ENCODE measurements at regions not wholly inside any gene's neighbourhood (a gene's known extent, or its start where the extent isn't known, plus 50 kb on each side); places are given as distances from the start of the nearest gene placed in this dataset.
"Not testable (repeated sequence)": the region's sequence is repeated elsewhere in the genome, so short reads cannot be mapped to it uniquely, and the experiment has no call there.

DNA sequence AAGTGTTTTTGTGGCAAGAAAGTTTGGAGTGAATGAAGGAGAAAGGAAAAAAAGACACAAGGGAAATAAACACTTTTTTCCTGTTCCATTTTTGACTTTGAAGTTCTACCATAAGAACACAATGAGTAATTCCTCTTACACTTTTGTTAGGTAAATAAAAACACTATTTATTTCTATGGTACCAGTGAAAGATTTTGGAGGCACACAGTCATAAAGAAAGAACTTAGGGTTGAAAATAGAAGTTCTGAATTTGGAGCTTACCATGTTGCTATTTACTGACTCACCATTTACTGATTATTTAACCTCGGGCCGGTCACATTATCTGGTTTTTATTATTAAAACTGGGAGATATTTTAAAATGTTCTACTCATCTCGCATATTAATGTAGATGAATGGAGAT is 367.8 kb downstream of the TLE1 start:
- no peak for DNase-seq

DNA sequence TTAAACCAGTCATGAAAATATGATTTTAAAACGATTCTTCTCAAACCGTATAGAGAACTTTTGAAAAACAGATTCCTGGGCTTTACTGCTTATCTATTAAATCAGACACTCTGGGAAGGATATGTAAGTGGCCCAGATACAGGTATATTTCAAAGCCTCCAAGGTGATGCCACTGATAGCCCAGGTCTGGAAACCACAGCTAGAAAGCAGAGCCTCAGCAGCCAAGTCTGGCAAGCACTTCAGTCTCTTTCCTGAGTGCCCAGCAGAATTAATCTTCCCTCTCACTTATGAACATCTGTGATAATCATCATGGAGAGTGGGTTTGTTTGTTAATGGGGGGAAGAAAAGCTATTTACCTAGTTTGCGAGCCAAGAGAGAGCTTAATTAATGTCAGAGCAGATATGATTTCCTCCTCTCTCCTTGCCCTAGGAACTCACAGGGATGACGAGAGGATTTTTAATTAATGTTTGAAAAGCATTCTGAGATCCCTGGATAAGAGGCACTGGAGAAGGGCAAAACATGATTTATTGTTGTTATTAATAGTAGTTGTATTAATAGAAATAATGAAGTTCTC is 368.4 kb downstream of the TLE1 start:
- no peak for DNase-seq

DNA sequence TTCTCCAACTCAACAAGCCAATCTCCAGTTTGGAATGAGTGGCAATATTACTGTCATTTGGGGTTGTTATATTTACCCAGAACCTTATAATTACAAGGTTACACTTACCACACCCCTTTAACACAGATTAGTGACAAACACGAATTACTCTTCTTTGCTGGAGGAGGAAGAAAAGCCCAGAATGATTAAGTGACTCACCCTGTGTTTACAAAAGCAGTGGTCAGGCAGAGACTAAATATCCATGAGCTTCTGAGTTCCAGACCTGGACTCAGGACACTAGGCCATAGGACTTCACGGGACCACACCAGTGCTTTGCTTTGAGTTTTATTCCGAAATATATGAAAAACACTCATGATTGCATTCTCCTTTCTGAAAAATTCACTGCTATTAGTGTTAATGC is 370.8 kb downstream of the TLE1 start:
- no peak for DNase-seq

DNA sequence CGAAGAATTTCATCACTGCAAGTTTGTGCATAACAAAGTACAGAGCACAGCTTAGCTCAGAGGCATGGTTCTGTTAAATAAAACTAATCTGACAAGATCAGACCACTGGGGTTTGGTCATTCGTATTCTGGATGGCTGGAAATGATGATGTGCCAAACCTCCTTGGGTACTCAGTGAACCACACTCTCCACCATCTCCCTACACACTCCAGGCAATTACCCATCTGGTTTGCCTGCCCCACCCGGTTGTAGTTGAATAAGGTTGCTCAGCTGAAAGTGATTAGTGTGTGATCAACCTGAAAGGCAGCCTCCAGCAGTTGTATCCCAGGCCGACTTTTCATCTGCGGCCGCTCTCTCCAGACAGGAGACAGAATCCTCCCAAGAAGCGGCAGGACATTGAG is 371.4 kb downstream of the TLE1 start:
- DNase-seq: no peak

DNA sequence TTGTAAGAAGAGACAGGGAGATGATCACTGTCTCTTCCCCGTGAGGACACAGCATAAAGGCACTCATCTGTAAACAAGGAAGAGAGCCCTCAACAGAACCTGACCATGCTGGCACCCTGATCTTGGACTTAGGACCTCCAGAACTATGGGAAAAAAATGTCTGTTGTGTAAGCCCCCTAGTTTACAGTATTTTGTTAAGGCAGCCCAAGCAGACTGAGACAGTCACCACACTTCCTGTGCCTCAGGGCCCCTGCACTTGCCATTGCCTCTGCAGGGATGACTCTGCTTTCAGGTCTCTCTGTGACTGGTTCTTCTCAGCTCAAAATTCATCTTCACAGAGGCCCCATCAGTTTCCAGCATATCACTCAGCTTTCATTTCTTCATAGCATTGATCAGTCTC is 372.1 kb downstream of the TLE1 start:
- no peak for DNase-seq

DNA sequence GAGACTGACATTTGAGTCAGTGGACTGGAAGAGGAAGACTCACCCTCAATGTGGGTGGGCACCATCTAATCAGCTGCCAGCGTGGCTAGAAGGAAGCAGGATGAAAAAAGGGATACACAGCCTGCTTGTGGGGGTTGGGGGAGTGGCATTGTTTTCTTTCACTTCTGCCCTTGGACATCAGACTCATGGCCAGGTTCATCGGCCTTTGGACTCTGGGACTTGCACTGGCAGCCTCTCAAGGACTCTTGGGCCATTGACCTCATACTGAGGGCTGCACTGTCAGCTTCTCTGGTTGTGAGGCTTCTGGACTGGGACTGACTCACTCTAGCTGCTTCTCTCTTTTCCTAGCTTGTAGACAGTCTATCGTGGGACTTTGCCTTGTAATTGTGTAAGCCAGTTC is 374.9 kb downstream of the TLE1 start:
- DNase-seq: no peak

- no peak for DNase-seq
These were observed 375.5 kb downstream of the TLE1 start for GRCh38 chr9:81313877-81314276.

- no peak for DNase-seq
These were observed 377.0 kb downstream of the TLE1 start for GRCh38 chr9:81312346-81312745.

GRCh38 chr9:81308404-81308803 is 380.9 kb downstream of the TLE1 start:
- no peak for DNase-seq

DNA sequence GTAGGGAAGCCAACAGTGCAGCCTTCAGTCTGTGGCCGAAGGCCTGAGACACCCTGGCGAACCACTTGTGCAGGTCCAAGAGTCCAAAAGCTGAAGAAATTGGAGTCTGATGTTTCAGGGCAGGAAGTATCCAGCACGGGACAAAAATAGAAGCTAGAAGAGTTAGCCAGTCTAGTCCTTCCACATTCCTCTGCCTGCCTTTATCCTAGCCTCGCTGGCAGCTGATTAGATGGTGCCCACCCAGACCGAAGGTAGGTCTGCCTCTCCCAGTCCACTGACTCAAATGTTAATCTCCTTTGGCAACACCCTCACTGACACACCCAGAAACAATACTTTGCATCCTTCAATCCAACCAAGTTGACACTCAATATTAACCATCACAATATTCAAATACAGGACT is 381.6 kb downstream of the TLE1 start:
- not testable (repeated sequence) for DNase-seq

GRCh38 chr9:81305561-81306182 is 383.7 kb downstream of the TLE1 start:
- no peak for DNase-seq

DNA sequence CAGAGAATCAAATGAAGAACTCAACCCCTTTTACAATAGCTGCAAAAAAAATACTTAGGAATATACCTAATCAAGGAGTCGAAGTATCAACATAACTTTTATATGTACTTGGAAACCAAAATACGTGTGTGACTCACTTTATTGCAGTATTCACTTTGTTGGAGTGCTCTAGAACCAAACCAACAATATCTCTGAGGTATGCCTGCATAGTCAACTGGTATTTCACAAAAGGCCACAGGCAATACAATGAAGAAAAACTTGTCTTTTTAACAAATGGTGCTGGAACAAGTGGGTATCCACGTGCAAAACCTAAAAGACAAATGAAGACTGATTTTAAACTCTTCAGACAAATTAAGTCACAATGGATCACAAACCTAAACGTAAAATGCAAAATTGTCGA is 385.7 kb downstream of the TLE1 start:
- DNase-seq: no peak

- DNase-seq: no peak
These were observed 395.7 kb downstream of the TLE1 start for GRCh38 chr9:81293651-81294050.

- DNase-seq: no peak
These were observed 397.1 kb downstream of the TLE1 start for GRCh38 chr9:81292056-81292805.

- no peak for DNase-seq
These were observed 399.7 kb downstream of the TLE1 start for GRCh38 chr9:81289622-81290021.

GRCh38 chr9:81268048-81268447 is 421.3 kb downstream of the TLE1 start:
- DNase-seq: no peak

GRCh38 chr9:81266674-81267073 is 422.7 kb downstream of the TLE1 start:
- DNase-seq: no peak

DNA sequence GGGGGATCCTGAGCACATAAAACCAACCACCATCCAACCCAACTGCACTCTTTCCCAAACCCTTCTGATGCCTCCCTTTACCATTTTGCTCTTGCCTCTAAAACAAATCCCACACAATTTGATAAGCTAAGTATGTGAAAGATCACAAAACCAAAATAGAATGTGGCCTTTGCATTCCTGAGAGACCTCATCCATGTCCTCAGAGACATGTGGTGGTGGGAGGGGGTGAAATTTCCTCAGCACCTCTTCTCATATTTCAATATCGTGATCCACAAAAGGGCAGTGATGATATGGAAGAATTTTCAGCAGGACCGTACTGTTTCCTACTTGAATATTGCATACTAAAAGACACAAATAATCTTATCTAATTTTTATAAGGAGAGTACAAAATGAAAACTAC is 423.3 kb downstream of the TLE1 start:
- DNase-seq: no peak

DNA sequence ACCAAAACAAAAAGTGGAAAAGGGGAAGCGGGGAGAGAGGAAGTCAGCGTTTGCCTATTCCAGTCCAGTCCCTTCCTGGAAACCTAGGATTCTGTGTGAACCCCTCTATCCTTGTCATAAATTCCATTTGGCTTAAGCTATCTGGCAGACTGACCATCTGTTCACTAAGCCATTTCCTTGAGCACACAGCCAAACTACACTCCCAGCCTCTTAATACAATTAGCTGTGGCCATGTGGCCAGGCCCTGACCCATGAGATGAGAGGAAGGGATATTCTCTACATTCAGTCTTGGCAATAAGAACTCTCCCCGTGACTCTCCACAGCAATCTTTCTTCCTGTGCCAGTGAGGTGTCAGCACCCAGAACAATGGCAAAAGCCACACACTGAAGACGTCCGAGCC is 424.8 kb downstream of the TLE1 start:
- DNase-seq: no peak

DNA sequence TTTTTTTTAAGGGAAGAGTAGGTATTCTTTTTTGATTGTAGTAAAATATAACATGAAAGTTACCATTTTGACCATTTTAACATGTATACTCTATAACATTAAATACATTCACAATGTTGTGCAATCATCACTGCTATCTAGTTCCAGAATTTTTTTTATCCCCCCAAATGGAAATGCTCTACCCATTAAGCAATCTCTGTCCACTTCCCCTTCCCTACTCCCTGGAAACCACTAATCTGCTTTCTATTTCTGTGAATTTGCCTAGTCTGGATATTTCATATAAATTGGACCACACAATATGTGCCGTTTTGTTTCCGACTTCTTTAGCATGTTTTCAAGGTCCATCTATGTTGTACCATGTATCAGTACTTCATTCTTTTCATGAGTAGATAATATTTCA is 429.5 kb downstream of the TLE1 start:
- DNase-seq: no peak

DNA sequence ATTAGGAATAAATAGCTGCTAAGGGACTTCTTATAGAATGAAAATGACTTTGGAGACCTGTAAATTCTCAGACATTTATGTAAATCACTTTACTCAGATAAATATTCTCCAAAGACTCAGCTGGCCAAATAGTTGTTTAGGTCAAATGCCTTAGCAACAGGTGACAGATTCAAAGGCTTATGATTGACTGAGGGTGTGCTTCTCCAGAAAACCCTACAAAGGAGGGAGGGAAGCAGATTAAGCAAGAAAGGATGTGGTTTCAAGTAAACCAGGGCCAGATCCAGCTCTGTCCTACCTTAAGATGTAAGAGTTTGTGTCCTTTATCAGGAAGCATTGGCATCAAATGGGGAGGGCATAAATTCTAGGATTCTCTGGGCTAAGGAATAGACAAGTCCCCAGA is 433.0 kb downstream of the TLE1 start:
- no peak for DNase-seq

DNA sequence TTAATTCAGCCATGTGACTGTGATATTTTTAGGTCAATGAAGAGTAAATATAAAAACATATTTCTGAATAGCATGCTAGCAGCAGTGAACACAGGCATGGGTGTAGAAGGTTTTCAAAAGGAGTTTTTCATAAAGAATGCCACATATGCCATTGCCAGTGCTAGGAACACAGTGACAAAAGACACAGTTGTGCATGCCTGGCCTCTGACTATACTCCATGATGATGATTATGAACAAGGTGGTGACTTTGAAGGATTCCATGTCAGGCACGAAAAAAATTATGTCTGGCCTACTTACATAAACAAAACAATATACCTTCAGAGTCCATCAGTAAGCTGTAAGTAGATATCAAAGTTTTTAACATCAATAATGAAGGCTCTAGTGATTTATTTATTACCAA is 438.7 kb downstream of the TLE1 start:
- DNase-seq: no peak

GRCh38 chr9:81250041-81250440 is 439.3 kb downstream of the TLE1 start:
- DNase-seq: no peak

- no peak for DNase-seq
These were observed 443.9 kb downstream of the TLE1 start for GRCh38 chr9:81245254-81245956.

Data from NCI-H748 treated with DMSO at 0.1 percent for 48 hours (cell line).